ENCODE measurements at regions not wholly inside any gene's neighbourhood (a gene's known extent, or its start where the extent isn't known, plus 50 kb on each side); places are given as distances from the start of the nearest gene placed in this dataset.
"Not testable (repeated sequence)": the region's sequence is repeated elsewhere in the genome, so short reads cannot be mapped to it uniquely, and the experiment has no call there.

- DNase-seq (ENCODE audit: low read depth in 2 of 2): no peak
These were observed 132.5 kb upstream of the ADRA1B start for GRCh38 chr5:159783726-159784247.

- no peak for DNase-seq (ENCODE audit: low read depth in 2 of 2)
These were observed 131.3 kb upstream of the ADRA1B start for GRCh38 chr5:159784993-159785392.

- no peak for DNase-seq (ENCODE audit: low read depth in 2 of 2)
These were observed 130.6 kb upstream of the ADRA1B start for GRCh38 chr5:159785656-159786055.

- no peak for DNase-seq (ENCODE audit: low read depth in 2 of 2)
These were observed 130.1 kb upstream of the ADRA1B start for GRCh38 chr5:159786201-159786600.

- DNase-seq (ENCODE audit: low read depth in 2 of 2): no peak
These were observed 129.2 kb upstream of the ADRA1B start for GRCh38 chr5:159786901-159787691.

- no peak for DNase-seq (ENCODE audit: low read depth in 2 of 2)
These were observed 128.4 kb upstream of the ADRA1B start for GRCh38 chr5:159787837-159788236.

GRCh38 chr5:159788835-159789331, 127.4 kb upstream of the ADRA1B start:
- no peak for DNase-seq (ENCODE audit: low read depth in 2 of 2)

GRCh38 chr5:159792180-159792579, 124.1 kb upstream of the ADRA1B start:
- no peak for DNase-seq (ENCODE audit: low read depth in 2 of 2)

GRCh38 chr5:159797261-159797970, 118.9 kb upstream of the ADRA1B start:
- no peak for DNase-seq (ENCODE audit: low read depth in 2 of 2)

GRCh38 chr5:159799701-159800100, 116.6 kb upstream of the ADRA1B start:
- no peak for DNase-seq (ENCODE audit: low read depth in 2 of 2)

- no peak for DNase-seq (ENCODE audit: low read depth in 2 of 2)
These were observed 116.0 kb upstream of the ADRA1B start for GRCh38 chr5:159800131-159800840.

GRCh38 chr5:159801303-159801702, 115.0 kb upstream of the ADRA1B start:
- no peak for DNase-seq (ENCODE audit: low read depth in 2 of 2)

- DNase-seq (ENCODE audit: low read depth in 2 of 2): no peak
These were observed 113.6 kb upstream of the ADRA1B start for GRCh38 chr5:159802661-159803060.

- no peak for DNase-seq (ENCODE audit: low read depth in 2 of 2)
These were observed 112.2 kb upstream of the ADRA1B start for GRCh38 chr5:159804121-159804520.

- DNase-seq (ENCODE audit: low read depth in 2 of 2): no peak
These were observed 111.3 kb upstream of the ADRA1B start for GRCh38 chr5:159805021-159805420.

GRCh38 chr5:159807135-159807534, 109.1 kb upstream of the ADRA1B start:
- DNase-seq (ENCODE audit: low read depth in 2 of 2): not testable (repeated sequence)

- no peak for DNase-seq (ENCODE audit: low read depth in 2 of 2)
These were observed 108.7 kb upstream of the ADRA1B start for GRCh38 chr5:159807586-159807985.

- no peak for DNase-seq (ENCODE audit: low read depth in 2 of 2)
These were observed 104.6 kb upstream of the ADRA1B start for GRCh38 chr5:159811712-159812111.

- DNase-seq (ENCODE audit: low read depth in 2 of 2): not testable (repeated sequence)
These were observed 103.5 kb upstream of the ADRA1B start for GRCh38 chr5:159812759-159813158.

GRCh38 chr5:159814222-159814621, 102.1 kb upstream of the ADRA1B start:
- no peak for DNase-seq (ENCODE audit: low read depth in 2 of 2)

GRCh38 chr5:159814805-159815585, 101.3 kb upstream of the ADRA1B start:
- no peak for DNase-seq (ENCODE audit: low read depth in 2 of 2)

All from stimulated activated CD4-positive, alpha-beta T cell treated with anti-CD3 and anti-CD28 coated beads, Interleukin-1b, Interleukin-23, amount 100 ng/mL, for 4 hours (primary cell).